Endothelial cell of umbilical vein (primary cell): ENCODE measurements at regions not wholly inside any gene's neighbourhood (a gene's known extent, or its start where the extent isn't known, plus 50 kb on each side); places are given as distances from the start of the nearest gene placed in this dataset.

Experiments used
- CTCF ChIP-seq, 2 donors: IDR thresholded peaks; 1 replicate in 1 of 2; 2 replicates in 1 of 2; pipeline ENCODE4 v1.5.1; 2011; ENCODE audit warnings: low read length in 2 of 2, mild to moderate bottlenecking in 2 of 2, moderate library complexity in 2 of 2, control low read depth in 1 of 2, inconsistent platforms in 1 of 2, low read depth in 1 of 2; ENCODE audit not compliant: insufficient read depth in 1 of 2; ENCODE audit errors: extremely low read depth in 1 of 2
- EZH2 ChIP-seq: IDR thresholded peaks from 2 replicates; pipeline ENCODE4 v1.6.1; 2012; ENCODE audit warnings: borderline replicate concordance, low read depth, mild to moderate bottlenecking, moderate library complexity, low read length, inconsistent platforms; ENCODE audit not compliant: severe bottlenecking
- JUN ChIP-seq: IDR thresholded peaks from 2 replicates; pipeline ENCODE4 v1.6.1; 2011; ENCODE audit warnings: borderline replicate concordance, low read depth; ENCODE audit not compliant: insufficient read length, insufficient read depth
- POLR2AphosphoS5 ChIP-seq: IDR thresholded peaks from 2 replicates; pipeline ENCODE4 v1.6.1; 2012; ENCODE audit warnings: low read depth, mild to moderate bottlenecking, control low read depth, low read length, moderate library complexity; ENCODE audit not compliant: insufficient read depth

GRCh38 chr3:102670986-102671385, 236.2 kb downstream of the ZPLD1 start:
- TF ChIP-seq EZH2 (no peak), CTCF (IDR thresholded peaks at IDR 0.05; ENCODE audit: extremely low read depth in 1 of 2, insufficient read depth in 1 of 2, low read depth in 1 of 2, low read length in 2 of 2) (no peak), POLR2AphosphoS5 (no peak), JUN (no peak)
